Ectodermal cell (in vitro differentiated cells): ENCODE measurements at regions not wholly inside any gene's neighbourhood (a gene's known extent, or its start where the extent isn't known, plus 50 kb on each side); places are given as distances from the start of the nearest gene placed in this dataset.
"Not testable (repeated sequence)": the region's sequence is repeated elsewhere in the genome, so short reads cannot be mapped to it uniquely, and the experiment has no call there.

ENCODE experiments used
- H3K27ac ChIP-seq: 2 replicates; pipeline ENCODE4 v1.7.0; 2013; ENCODE audit warnings: mild to moderate bottlenecking, low read depth, low read length; ENCODE audit not compliant: insufficient read depth, poor library complexity, severe bottlenecking
- H3K27me3 ChIP-seq: 2 replicates; pipeline ENCODE4 v1.7.0; 2013; ENCODE audit warnings: mild to moderate bottlenecking, low read length; ENCODE audit not compliant: insufficient read depth, control insufficient read depth, poor library complexity, severe bottlenecking
- H3K36me3 ChIP-seq: one replicate; pipeline ENCODE4 v1.7.0; 2013; ENCODE audit warnings: low read length; ENCODE audit not compliant: control insufficient read depth, insufficient read depth
- H3K4me1 ChIP-seq: one replicate; pipeline ENCODE4 v1.7.0; 2013; ENCODE audit warnings: low read length; ENCODE audit not compliant: control insufficient read depth, insufficient read depth
- H3K4me3 ChIP-seq: 2 replicates; pipeline ENCODE4 v1.7.0; 2013; ENCODE audit warnings: low read depth, low read length, control low read depth; ENCODE audit not compliant: insufficient read depth
- H3K9me3 ChIP-seq: 2 replicates; pipeline ENCODE4 v1.7.0; 2013; ENCODE audit warnings: mild to moderate bottlenecking, low read length, moderate library complexity; ENCODE audit not compliant: control insufficient read depth
- WGBS, 2 experiments: methylation state at CpG; one replicate each; pipeline ENCODE4 v1.1.7; 2013; ENCODE audit warnings: missing lambda C conversion rate in 2 of 2; 5-methylcytosine and 5-hydroxymethylcytosine counted together

- no peaks in the 10 kb centered on the region for H3K9me3 ChIP-seq
- H3K36me3 ChIP-seq: no peaks in the 10 kb centered on the region
- H3K27ac ChIP-seq: no peak overlapping the region
- peaks cover 9% of the 10 kb centered on the region for H3K4me1 ChIP-seq
- no peak overlapping the region for H3K4me3 ChIP-seq
- H3K27me3 ChIP-seq: no peaks in the 10 kb centered on the region
- WGBS, 2 experiments: 89 to 90% methylated on average over 15 of the region's 15 CpGs
Measured at GRCh38 chr10:78218798-78219490, 185.3 kb downstream of the RPS24 start.

- not testable (repeated sequence) for H3K4me3 ChIP-seq, H3K9me3 ChIP-seq, H3K36me3 ChIP-seq, H3K4me1 ChIP-seq, H3K27ac ChIP-seq, H3K27me3 ChIP-seq
- WGBS, 2 experiments: 90 to 94% methylated on average over 4 of the region's 4 CpGs
Measured at GRCh38 chr10:78219568-78219967, 185.9 kb downstream of the RPS24 start.

DNA sequence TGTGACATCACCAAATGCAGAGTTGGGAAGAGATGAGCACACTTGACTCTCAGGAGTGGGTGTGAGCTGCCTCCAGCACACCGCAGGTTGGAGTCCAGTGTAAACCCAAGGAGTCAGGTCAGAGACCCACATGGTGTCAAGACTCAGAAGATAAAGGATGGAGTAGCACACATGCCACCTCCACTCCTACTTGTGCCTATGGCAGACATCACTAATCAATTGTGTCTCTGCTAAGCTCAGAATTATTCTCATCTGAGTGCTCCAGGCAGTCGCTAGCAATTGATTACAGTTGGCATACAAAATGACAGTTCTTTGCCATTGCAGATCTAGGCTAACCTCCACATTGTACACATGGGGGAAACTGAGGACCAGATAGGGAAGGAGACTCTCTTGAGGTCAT is 187.1 kb downstream of the RPS24 start:
- Histone ChIP-seq H3K36me3 (no peaks in the 10 kb centered on the region), H3K27me3 (no peaks in the 10 kb centered on the region), H3K4me1 (peaks cover 2% of the 10 kb centered on the region), H3K27ac (no peak overlapping the region), H3K9me3 (no peaks in the 10 kb centered on the region), H3K4me3 (no peak overlapping the region)
- WGBS, 2 experiments: 93 to 96% methylated on average over 2 of the region's 2 CpGs

- H3K4me3 ChIP-seq: no peak overlapping the region
- no peaks in the 10 kb centered on the region for H3K4me1 ChIP-seq
- no peak overlapping the region for H3K27ac ChIP-seq
- H3K27me3 ChIP-seq: no peaks in the 10 kb centered on the region
- no peaks in the 10 kb centered on the region for H3K36me3 ChIP-seq
- no peaks in the 10 kb centered on the region for H3K9me3 ChIP-seq
- WGBS, 2 experiments: 92 to 95% methylated on average over 11 of the region's 11 CpGs
Measured at GRCh38 chr10:78222096-78222790, 188.6 kb downstream of the RPS24 start.

DNA sequence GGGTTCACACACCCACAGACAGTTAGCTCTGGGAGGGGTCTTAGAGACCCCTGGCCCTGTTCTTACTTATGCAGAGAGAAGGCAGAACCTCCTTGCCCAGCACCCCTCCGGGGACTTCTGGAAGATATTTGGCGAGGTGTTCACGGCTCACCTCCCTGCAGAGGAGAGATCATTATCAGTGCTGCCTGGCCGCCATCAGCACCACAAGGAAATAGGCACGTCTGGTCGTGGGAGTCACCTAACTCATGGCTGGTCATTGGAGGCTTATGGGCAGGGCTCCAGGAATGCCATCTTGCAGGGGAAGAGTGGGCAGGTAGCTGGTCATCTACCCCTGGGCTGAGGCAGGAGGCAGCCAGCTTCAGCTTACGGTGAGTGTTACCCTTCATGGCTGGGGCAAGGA is 189.4 kb downstream of the RPS24 start:
- Histone ChIP-seq H3K36me3 (no peaks in the 10 kb centered on the region), H3K27me3 (no peaks in the 10 kb centered on the region), H3K27ac (no peak overlapping the region), H3K4me3 (no peak overlapping the region), H3K9me3 (no peaks in the 10 kb centered on the region), H3K4me1 (no peaks in the 10 kb centered on the region)
- 93% methylated on average over 7 of the region's 7 CpGs for WGBS, 2 experiments

- WGBS, 2 experiments: 92 to 95% methylated on average over 6 of the region's 6 CpGs
- no peaks in the 10 kb centered on the region for H3K36me3 ChIP-seq
- no peak overlapping the region for H3K4me3 ChIP-seq
- H3K27me3 ChIP-seq: no peaks in the 10 kb centered on the region
- H3K4me1 ChIP-seq: no peaks in the 10 kb centered on the region
- H3K9me3 ChIP-seq: no peaks in the 10 kb centered on the region
- no peak overlapping the region for H3K27ac ChIP-seq
Measured at GRCh38 chr10:78224602-78225001, 190.9 kb downstream of the RPS24 start.

DNA sequence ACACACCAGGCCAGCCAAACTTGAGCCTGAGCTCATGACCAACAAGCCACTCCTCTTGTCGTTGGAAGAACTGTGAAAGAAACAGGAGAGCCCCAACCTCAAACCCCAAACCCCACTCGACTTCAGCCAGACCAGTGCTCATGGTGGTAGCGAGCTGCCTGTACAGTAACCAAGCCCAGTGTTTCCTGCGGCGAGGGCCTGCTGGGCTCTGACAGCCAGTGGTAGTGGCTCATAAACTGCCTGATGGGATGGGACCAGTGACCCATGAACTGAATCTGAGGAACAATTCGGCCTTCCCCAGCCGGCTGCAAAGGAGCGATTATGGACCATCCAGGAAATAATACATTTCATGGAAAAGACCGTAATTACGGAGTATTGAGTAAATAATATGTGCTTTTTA is 191.9 kb downstream of the RPS24 start:
- WGBS, 2 experiments: 94 to 98% methylated on average over 10 of the region's 10 CpGs
- H3K27ac ChIP-seq: no peak overlapping the region
- H3K4me3 ChIP-seq: no peak overlapping the region
- no peaks in the 10 kb centered on the region for H3K27me3 ChIP-seq
- no peaks in the 10 kb centered on the region for H3K36me3 ChIP-seq
- no peaks in the 10 kb centered on the region for H3K4me1 ChIP-seq
- no peaks in the 10 kb centered on the region for H3K9me3 ChIP-seq

GRCh38 chr10:78229489-78229888 is 195.8 kb downstream of the RPS24 start:
- Histone ChIP-seq H3K27me3 (no peaks in the 10 kb centered on the region), H3K4me3 (no peak overlapping the region), H3K27ac (no peak overlapping the region), H3K4me1 (no peaks in the 10 kb centered on the region), H3K36me3 (no peaks in the 10 kb centered on the region), H3K9me3 (no peaks in the 10 kb centered on the region)
- WGBS, 2 experiments: 90 to 94% methylated on average over 9 of the region's 9 CpGs

- Histone ChIP-seq H3K4me3 (no peak overlapping the region), H3K27ac (no peak overlapping the region), H3K36me3 (no peaks in the 10 kb centered on the region), H3K4me1 (no peaks in the 10 kb centered on the region), H3K9me3 (no peaks in the 10 kb centered on the region), H3K27me3 (no peaks in the 10 kb centered on the region)
- WGBS, 2 experiments: 93 to 94% methylated on average over 5 of the region's 5 CpGs
Measured at GRCh38 chr10:78229950-78230675, 196.4 kb downstream of the RPS24 start.

DNA sequence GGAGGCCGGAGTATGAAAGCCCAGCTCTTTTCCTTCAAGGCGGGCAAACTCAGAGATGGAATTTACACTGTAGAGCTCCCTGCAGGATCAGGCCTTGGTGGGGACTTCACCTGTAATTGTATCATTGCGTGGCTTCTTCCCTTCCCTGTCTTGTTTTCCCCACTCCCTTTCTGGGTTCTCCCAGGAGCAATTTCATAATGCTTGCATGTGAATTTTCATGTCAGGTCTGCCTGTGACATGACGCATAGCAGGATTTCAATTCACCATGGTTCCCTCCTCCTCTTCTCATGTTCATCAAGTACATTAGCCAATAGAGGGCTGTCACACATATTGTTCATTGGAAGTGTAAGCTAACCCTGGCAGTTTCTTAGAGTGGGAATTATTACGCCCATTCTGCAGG is 197.7 kb downstream of the RPS24 start:
- H3K4me1 ChIP-seq: no peaks in the 10 kb centered on the region
- no peaks in the 10 kb centered on the region for H3K27me3 ChIP-seq
- H3K4me3 ChIP-seq: no peak overlapping the region
- no peaks in the 10 kb centered on the region for H3K36me3 ChIP-seq
- H3K9me3 ChIP-seq: no peaks in the 10 kb centered on the region
- no peak overlapping the region for H3K27ac ChIP-seq
- WGBS, 2 experiments: 89 to 90% methylated on average over 5 of the region's 5 CpGs
